Memory B cell (primary cell): ENCODE measurements at regions not wholly inside any gene's neighbourhood (a gene's known extent, or its start where the extent isn't known, plus 50 kb on each side); places are given as distances from the start of the nearest gene placed in this dataset.
A peak's percentile ranks its signal among the peaks of the same experiment; 100 is the strongest.

Experiments used
- ATAC-seq: fragments of 150-1000 bp; cut with Tn5 transposase; 2 replicates; pipeline ENCODE4 v1.10.0; 2021; ENCODE audit warnings: low read depth, mild to moderate bottlenecking, moderate library complexity
- DNase-seq, 2 donors: peaks; one replicate each; pipeline ENCODE4 v3.0.0; 2022; ENCODE audit warnings: low spot score in 2 of 2
- H3K27ac Mint-ChIP-seq: one replicate; pipeline ENCODE4 v1.8.0; 2022; ENCODE audit warnings: mild to moderate bottlenecking, moderate library complexity, mixed read lengths
- H3K27me3 Mint-ChIP-seq: one replicate; pipeline ENCODE4 v1.8.0; 2022; ENCODE audit warnings: mixed read lengths
- H3K36me3 Mint-ChIP-seq: one replicate; pipeline ENCODE4 v1.8.0; 2022; ENCODE audit warnings: mild to moderate bottlenecking, mixed read lengths
- H3K4me1 Mint-ChIP-seq: one replicate; pipeline ENCODE4 v1.8.0; 2022; ENCODE audit warnings: mixed read lengths
- H3K4me3 Mint-ChIP-seq: one replicate; pipeline ENCODE4 v1.8.0; 2022; ENCODE audit warnings: mild to moderate bottlenecking, moderate library complexity, mixed read lengths
- H3K9me3 Mint-ChIP-seq: one replicate; pipeline ENCODE4 v1.8.0; 2022; ENCODE audit warnings: mixed read lengths

- H3K4me3 Mint-ChIP-seq: no peak overlapping the region
- DNase-seq (no peak), ATAC-seq (peak; percentile 47)
- no peaks in the 10 kb centered on the region for H3K9me3 Mint-ChIP-seq
- H3K4me1 Mint-ChIP-seq: peaks cover 41% of the 10 kb centered on the region
- H3K27ac Mint-ChIP-seq: peak overlapping the region; percentile 65
- H3K27me3 Mint-ChIP-seq: no peaks in the 10 kb centered on the region
- H3K36me3 Mint-ChIP-seq: peaks cover 21% of the 10 kb centered on the region
Observed at GRCh38 chr14:65255583-65256461, 153.5 kb upstream of the MAX start.

GRCh38 chr14:65256714-65257113, 154.4 kb upstream of the MAX start:
- peak overlapping the region; percentile 65 for H3K27ac Mint-ChIP-seq

GRCh38 chr14:65257425-65257824, 155.1 kb upstream of the FUT8 start:
- Mint-ChIP-seq H3K36me3 (peaks cover 26% of the 10 kb centered on the region), H3K27me3 (no peaks in the 10 kb centered on the region), H3K4me1 (peaks cover 43% of the 10 kb centered on the region), H3K4me3 (no peak overlapping the region), H3K9me3 (no peaks in the 10 kb centered on the region), H3K27ac (no peak overlapping the region)
- ATAC-seq (no peak), DNase-seq (no peak)

More at GRCh38 chr14:65256714-65257113, 154.4 kb upstream of the MAX start:
- ATAC-seq (no peak), DNase-seq (no peak)
- peaks cover 44% of the 10 kb centered on the region for H3K4me1 Mint-ChIP-seq
- H3K4me3 Mint-ChIP-seq: no peak overlapping the region
- H3K9me3 Mint-ChIP-seq: no peaks in the 10 kb centered on the region
- H3K36me3 Mint-ChIP-seq: peaks cover 25% of the 10 kb centered on the region
- H3K27me3 Mint-ChIP-seq: no peaks in the 10 kb centered on the region

DNA sequence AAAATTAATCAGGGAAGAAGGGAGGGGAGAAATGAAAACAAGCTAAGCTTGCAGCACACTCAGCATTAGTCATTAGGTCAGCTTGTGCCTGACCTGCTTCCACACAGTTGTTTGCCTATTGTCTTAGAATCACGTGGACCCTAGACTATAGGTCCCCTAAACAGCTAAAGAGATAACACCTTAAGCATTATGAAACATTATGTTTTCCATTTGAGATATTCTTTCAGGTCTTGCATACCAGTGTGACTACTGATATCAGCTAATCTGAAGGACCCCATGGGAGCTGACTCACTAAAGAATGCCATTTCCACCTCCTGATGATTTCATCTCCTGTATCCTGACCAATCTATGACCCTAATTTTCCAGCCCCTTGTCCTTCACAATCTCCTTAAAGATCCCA, 154.1 kb upstream of the FUT8 start:
- Mint-ChIP-seq H3K4me3 (no peak overlapping the region), H3K27me3 (no peaks in the 10 kb centered on the region), H3K4me1 (peaks cover 39% of the 10 kb centered on the region), H3K9me3 (no peaks in the 10 kb centered on the region), H3K27ac (peak overlapping the region; percentile 16), H3K36me3 (peaks cover 24% of the 10 kb centered on the region)
- ATAC-seq: no peak
- DNase-seq: no peak

- no peak for ATAC-seq
- H3K36me3 Mint-ChIP-seq: peaks cover 20% of the 10 kb centered on the region
Observed at GRCh38 chr14:65259000-65259399, 153.5 kb upstream of the FUT8 start.

DNA sequence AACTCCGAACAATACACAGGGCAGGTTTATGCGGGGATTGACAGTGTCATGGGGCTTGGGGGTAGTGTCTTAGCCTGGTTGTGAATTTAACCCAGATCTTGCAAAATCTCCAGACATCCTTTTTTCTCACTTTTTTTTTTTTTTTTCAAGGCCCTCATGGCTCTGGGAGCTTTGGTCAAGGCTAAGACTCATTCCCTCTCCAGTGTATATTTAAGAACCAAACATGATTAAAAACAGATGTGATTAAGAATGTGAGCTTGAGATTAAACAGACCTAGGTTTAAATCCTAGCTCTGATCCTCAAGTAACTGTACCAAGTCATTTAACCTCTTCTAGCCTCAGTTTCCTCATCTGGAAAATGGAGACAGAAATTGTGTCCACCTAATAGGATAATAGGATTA, 151.7 kb upstream of the FUT8 start:
- ATAC-seq (no peak), DNase-seq (no peak)
- Mint-ChIP-seq H3K36me3 (peaks cover 19% of the 10 kb centered on the region), H3K27ac (peak overlapping the region; percentile 21), H3K27me3 (no peaks in the 10 kb centered on the region), H3K4me3 (no peak overlapping the region), H3K4me1 (peaks cover 38% of the 10 kb centered on the region), H3K9me3 (no peaks in the 10 kb centered on the region)

More at GRCh38 chr14:65259000-65259399, 153.5 kb upstream of the FUT8 start:
- Mint-ChIP-seq H3K4me3 (no peak overlapping the region), H3K4me1 (peaks cover 38% of the 10 kb centered on the region), H3K27ac (peak overlapping the region; percentile 16), H3K27me3 (no peaks in the 10 kb centered on the region), H3K9me3 (no peaks in the 10 kb centered on the region)
- no peak for DNase-seq

GRCh38 chr14:65261425-65261920, 151.1 kb upstream of the FUT8 start:
- Mint-ChIP-seq H3K4me1 (peaks cover 33% of the 10 kb centered on the region), H3K27ac (peak overlapping the region; percentile 21), H3K9me3 (no peaks in the 10 kb centered on the region), H3K4me3 (no peak overlapping the region), H3K27me3 (no peaks in the 10 kb centered on the region), H3K36me3 (peaks cover 19% of the 10 kb centered on the region)
- ATAC-seq (no peak), DNase-seq (no peak)

DNA sequence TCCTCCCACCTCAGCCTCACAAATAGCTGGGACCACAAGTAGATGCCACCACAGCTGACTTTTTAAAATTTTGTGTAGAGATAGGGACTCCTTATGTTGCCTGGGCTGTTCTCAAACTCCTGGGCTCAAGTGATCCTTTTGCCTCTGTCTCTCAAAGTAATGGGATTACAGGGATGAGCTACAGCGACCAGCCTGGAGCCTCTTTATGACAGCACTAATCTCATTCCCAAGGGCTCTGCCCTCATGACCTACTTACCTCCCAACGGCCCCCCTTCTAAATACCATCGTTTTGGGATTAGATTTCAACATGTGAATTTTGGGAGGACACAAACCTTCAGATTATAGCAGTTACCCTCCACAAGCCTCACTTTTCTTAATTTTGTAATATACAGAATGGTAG, 150.6 kb upstream of the FUT8 start:
- no peak for DNase-seq
- no peak for ATAC-seq
- Mint-ChIP-seq H3K4me1 (peaks cover 34% of the 10 kb centered on the region), H3K9me3 (no peaks in the 10 kb centered on the region), H3K27me3 (no peaks in the 10 kb centered on the region), H3K4me3 (no peak overlapping the region), H3K27ac (no peak overlapping the region), H3K36me3 (peaks cover 22% of the 10 kb centered on the region)

DNA sequence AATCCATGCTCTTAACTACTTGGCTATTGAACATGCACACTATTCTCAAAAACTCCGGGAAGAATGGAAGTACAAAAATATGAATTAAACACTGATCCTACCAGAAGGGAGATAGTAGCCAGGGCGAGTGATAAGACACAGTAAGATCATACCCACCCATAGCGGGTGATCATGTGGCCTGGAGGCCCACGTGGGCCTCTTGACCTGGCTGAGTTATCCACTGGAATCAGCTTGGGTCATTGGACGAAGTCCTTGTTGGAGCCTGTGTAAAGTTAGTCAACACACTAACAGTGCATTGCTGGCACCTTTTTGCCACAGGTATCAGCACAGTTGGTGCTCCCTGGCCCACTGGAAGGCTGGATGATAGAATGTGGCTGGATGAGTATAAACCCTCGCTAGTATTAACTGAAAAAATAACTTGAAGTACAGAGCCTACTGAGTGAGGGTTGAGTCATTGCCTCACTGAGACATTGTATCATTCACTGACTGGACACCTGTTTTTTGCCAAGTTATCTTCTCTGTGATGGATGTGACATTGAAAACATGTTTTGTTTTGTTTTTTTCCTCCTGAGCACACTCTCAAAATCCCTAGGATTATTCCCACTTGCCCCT, 149.2 kb upstream of the FUT8 start:
- Mint-ChIP-seq H3K27me3 (no peaks in the 10 kb centered on the region), H3K4me1 (peaks cover 38% of the 10 kb centered on the region), H3K9me3 (no peaks in the 10 kb centered on the region), H3K4me3 (no peak overlapping the region), H3K36me3 (peaks cover 25% of the 10 kb centered on the region), H3K27ac (no peak overlapping the region)
- DNase-seq (no peak), ATAC-seq (no peak)

DNA sequence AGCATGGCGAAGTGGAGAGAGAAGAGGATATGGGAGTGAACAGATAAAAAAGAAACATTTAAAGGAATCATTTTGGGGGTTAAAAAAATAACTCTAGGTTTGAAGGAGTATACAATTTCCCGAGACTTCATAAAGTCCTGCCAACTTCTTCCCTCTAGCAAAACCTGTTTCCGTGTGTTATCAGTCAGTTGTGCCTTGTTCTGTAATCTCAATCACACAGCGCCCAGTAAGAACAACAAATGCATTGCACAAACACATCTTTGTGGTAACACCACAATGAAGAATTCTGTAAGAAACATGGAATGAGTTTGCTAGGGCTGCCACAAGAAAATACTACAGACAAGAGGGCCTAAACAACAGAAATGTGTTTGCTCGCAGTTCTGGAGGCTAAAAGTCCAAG, 144.7 kb upstream of the FUT8 start:
- Mint-ChIP-seq H3K4me3 (no peak overlapping the region), H3K27me3 (no peaks in the 10 kb centered on the region), H3K36me3 (peaks cover 19% of the 10 kb centered on the region), H3K9me3 (no peaks in the 10 kb centered on the region), H3K27ac (peak overlapping the region; percentile 73), H3K4me1 (peaks cover 40% of the 10 kb centered on the region)
- DNase-seq (no peak), ATAC-seq (no peak)

DNA sequence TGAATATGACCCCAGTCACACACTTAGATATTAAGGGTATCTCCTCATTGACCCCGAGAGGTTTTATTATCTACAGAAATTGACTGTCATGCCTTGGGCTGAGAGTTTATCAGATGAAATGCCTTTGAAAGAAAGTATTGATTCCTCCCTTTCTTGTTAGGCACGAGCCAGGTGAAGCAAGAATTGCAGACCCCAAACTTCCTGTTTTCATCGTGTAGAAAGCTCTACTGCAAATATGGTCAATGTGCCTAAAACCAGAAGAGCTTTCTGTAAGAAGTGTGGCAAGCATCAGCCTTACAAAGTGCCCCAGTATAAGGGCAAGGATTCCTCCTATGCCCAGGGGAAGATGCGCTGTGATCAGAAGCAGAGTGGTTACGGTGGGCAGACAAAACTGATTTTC, 143.9 kb upstream of the FUT8 start:
- Mint-ChIP-seq H3K27me3 (no peaks in the 10 kb centered on the region), H3K4me3 (no peak overlapping the region), H3K36me3 (peaks cover 17% of the 10 kb centered on the region), H3K27ac (peak overlapping the region; percentile 55), H3K4me1 (peaks cover 38% of the 10 kb centered on the region), H3K9me3 (no peaks in the 10 kb centered on the region)
- DNase-seq (no peak), ATAC-seq (no peak)

- Mint-ChIP-seq H3K27me3 (no peaks in the 10 kb centered on the region), H3K4me1 (peaks cover 41% of the 10 kb centered on the region), H3K4me3 (no peak overlapping the region), H3K36me3 (peaks cover 19% of the 10 kb centered on the region), H3K9me3 (no peaks in the 10 kb centered on the region), H3K27ac (peak overlapping the region; percentile 77)
- DNase-seq (no peak), ATAC-seq (no peak)
Observed at GRCh38 chr14:65269732-65270131, 142.8 kb upstream of the FUT8 start.

DNA sequence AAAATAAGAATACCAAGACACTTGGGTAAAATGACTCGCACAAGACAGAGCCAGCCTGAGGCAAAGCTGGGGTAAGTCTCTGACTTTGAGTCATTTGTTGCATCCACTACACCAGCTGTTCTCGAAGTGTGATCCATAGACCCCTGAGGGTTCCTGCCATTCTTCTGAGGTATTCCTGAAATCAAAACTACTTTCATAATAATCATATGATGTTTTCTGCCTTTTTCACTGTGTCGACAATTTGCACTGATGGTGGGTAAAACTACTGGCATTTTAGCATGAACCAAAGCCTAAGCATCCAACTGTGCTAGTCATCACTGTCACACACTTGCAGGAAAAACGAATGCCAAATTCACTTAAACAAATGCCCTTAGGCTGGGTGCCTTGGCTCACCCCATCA, 135.5 kb upstream of the FUT8 start:
- H3K27ac Mint-ChIP-seq: no peak overlapping the region
- H3K36me3 Mint-ChIP-seq: peaks cover 13% of the 10 kb centered on the region
- peaks cover 18% of the 10 kb centered on the region for H3K4me1 Mint-ChIP-seq
- H3K4me3 Mint-ChIP-seq: no peak overlapping the region
- no peak for DNase-seq
- no peak for ATAC-seq
- H3K9me3 Mint-ChIP-seq: no peaks in the 10 kb centered on the region
- no peaks in the 10 kb centered on the region for H3K27me3 Mint-ChIP-seq

- Mint-ChIP-seq H3K4me1 (peaks cover 22% of the 10 kb centered on the region), H3K36me3 (peaks cover 12% of the 10 kb centered on the region), H3K27ac (no peak overlapping the region), H3K27me3 (no peaks in the 10 kb centered on the region), H3K9me3 (no peaks in the 10 kb centered on the region), H3K4me3 (no peak overlapping the region)
- DNase-seq (no peak), ATAC-seq (no peak)
Observed at GRCh38 chr14:65277580-65278270, 134.8 kb upstream of the FUT8 start.
